ENCODE measurements at regions not wholly inside any gene's neighbourhood (a gene's known extent, or its start where the extent isn't known, plus 50 kb on each side); places are given as distances from the start of the nearest gene placed in this dataset.

DNA sequence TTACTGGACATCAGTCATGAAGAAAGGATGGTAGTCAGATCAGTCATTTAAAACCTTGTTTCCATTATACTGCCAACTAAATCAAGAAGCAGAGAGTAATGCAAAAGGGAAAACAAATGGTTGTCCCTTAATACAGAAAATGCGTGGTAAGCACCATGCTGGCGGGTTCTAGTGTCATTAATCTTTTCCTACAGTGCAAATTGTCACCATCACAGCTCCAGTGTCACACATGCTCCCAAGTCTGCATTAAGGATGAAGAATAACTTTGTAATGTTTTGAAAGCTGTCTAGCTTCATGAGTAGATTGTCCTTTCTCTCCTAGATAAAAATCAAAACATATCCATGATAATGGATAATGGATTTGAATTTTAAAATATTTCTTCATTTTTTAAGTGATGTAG lies 735.6 kb downstream of the EPHA7 start:
- no peak for DNase-seq (ENCODE audit: low read depth, low spot score)
- no peak overlapping the region for H3K4me3 ChIP-seq (ENCODE audit: control insufficient read depth in 2 of 3, extremely low read depth in 1 of 3, insufficient read depth in 2 of 3, low read depth in 1 of 3, low read length in 3 of 3)

DNA sequence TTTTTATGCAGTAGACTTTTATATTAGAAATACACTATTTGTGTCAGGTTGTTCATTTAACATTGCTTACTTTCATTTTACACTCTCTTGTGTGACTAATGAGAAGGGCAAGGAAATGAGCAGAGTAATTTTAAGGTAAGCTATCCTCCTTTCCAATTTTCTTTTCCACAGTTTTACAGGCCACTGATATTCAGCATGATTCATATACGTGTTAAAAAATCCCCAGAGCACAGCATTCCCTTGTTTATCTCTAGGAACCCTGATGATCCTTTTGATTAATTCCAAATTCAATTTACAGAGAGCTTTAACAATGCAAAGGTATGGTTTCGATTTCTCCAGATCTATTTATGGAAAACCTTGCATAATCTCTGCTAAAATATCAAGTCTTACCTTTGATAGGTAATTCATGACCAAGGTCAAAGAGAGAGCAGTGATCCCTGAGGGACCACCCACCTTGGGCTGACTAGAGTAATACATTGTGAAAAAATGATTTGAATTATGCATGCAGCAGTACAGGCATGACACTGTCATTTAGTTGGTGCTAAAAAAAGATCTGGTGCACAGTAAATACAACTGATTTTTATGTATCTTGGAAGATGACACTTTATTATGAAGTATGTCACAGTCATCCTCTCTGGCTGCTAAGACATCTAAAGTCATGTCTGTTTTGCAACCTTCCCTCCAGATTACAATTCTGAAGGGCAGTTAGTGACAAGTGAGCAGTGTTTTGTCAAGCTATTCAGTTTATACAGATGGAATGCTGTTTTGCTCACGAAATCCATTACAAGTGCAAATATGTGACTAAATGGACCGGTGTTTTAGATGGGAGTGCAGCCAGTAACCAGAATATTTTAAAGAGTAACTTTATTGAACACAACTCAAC lies 736.6 kb downstream of the EPHA7 start:
- H3K4me3 ChIP-seq (ENCODE audit: control insufficient read depth in 2 of 3, extremely low read depth in 1 of 3, insufficient read depth in 2 of 3, low read depth in 1 of 3, low read length in 3 of 3) = no peak overlapping the region
- H3K9me1 ChIP-seq (ENCODE audit: control insufficient read depth, extremely low read depth, insufficient read depth, low read length) = no peaks in the 10 kb centered on the region
- H3K27me3 ChIP-seq (ENCODE audit: control insufficient read depth, extremely low read depth, insufficient read depth, low read length) = no peaks in the 10 kb centered on the region
- no peaks in the 10 kb centered on the region for H3K36me3 ChIP-seq (ENCODE audit: control insufficient read depth in 2 of 2, extremely low read depth in 1 of 2, insufficient read depth in 2 of 2, low read length in 2 of 2)
- no peaks in the 10 kb centered on the region for H3K4me1 ChIP-seq (ENCODE audit: control insufficient read depth, extremely low read depth, insufficient read depth, low read length)
- no peak for DNase-seq (ENCODE audit: low read depth, low spot score)
- no peak overlapping the region for H2AFZ ChIP-seq (ENCODE audit: control insufficient read depth, low read length)
- dilution Hi-C loops (cut with MboI; ENCODE audit: extremely low pct_ligation_motif_present, low sequenced_read_pairs) = no loop called here
- no peak for TF ChIP-seq EZH2 (IDR thresholded peaks at IDR 0.05; ENCODE audit: low read length)
- TF ChIP-seq, protein P1, sequence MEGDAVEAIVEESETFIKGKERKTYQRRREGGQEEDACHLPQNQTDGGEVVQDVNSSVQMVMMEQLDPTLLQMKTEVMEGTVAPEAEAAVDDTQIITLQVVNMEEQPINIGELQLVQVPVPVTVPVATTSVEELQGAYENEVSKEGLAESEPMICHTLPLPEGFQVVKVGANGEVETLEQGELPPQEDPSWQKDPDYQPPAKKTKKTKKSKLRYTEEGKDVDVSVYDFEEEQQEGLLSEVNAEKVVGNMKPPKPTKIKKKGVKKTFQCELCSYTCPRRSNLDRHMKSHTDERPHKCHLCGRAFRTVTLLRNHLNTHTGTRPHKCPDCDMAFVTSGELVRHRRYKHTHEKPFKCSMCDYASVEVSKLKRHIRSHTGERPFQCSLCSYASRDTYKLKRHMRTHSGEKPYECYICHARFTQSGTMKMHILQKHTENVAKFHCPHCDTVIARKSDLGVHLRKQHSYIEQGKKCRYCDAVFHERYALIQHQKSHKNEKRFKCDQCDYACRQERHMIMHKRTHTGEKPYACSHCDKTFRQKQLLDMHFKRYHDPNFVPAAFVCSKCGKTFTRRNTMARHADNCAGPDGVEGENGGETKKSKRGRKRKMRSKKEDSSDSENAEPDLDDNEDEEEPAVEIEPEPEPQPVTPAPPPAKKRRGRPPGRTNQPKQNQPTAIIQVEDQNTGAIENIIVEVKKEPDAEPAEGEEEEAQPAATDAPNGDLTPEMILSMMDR (optimal IDR thresholded peaks at IDR 0.05 in 1 of 3, IDR thresholded peaks at IDR 0.05 in 1 of 3, conservative IDR thresholded peaks at IDR 0.05 in 1 of 3; ENCODE audit: extremely low read depth in 1 of 3, insufficient read depth in 2 of 3, low read length in 3 of 3) = no peak
- H3K9me3 ChIP-seq (ENCODE audit: control insufficient read depth, low read depth, low read length) = no peaks in the 10 kb centered on the region
- no peak for FAIRE-seq
- no peaks in the 10 kb centered on the region for H3K79me2 ChIP-seq (ENCODE audit: control insufficient read depth, insufficient read depth, low read length)
- no peak overlapping the region for H3K9ac ChIP-seq (ENCODE audit: control insufficient read depth, extremely low read depth, insufficient read depth, low read length)
- no peak overlapping the region for H3K4me2 ChIP-seq (ENCODE audit: control insufficient read depth, extremely low read depth, insufficient read depth, low read depth, low read length)
- H3K27ac ChIP-seq (ENCODE audit: control insufficient read depth, insufficient read depth, low read length) = no peak overlapping the region
- no peaks in the 10 kb centered on the region for H4K20me1 ChIP-seq (ENCODE audit: control insufficient read depth, extremely low read depth, insufficient read depth, low read length)

More for the DNA sequence above, 735.6 kb downstream of the EPHA7 start:
- FAIRE-seq = no peak
- no peaks in the 10 kb centered on the region for H3K36me3 ChIP-seq (ENCODE audit: control insufficient read depth in 2 of 2, extremely low read depth in 1 of 2, insufficient read depth in 2 of 2, low read length in 2 of 2)
- no peak overlapping the region for H3K27ac ChIP-seq (ENCODE audit: control insufficient read depth, insufficient read depth, low read length)
- TF ChIP-seq, protein P1 (optimal IDR thresholded peaks at IDR 0.05 in 1 of 3, IDR thresholded peaks at IDR 0.05 in 1 of 3, conservative IDR thresholded peaks at IDR 0.05 in 1 of 3; ENCODE audit: extremely low read depth in 1 of 3, insufficient read depth in 2 of 3, low read length in 3 of 3) = no peak
- no peak for TF ChIP-seq EZH2 (IDR thresholded peaks at IDR 0.05; ENCODE audit: low read length)
- H3K9ac ChIP-seq (ENCODE audit: control insufficient read depth, extremely low read depth, insufficient read depth, low read length) = no peak overlapping the region
- no peak overlapping the region for H3K4me2 ChIP-seq (ENCODE audit: control insufficient read depth, extremely low read depth, insufficient read depth, low read depth, low read length)
- dilution Hi-C loops (cut with MboI; ENCODE audit: extremely low pct_ligation_motif_present, low sequenced_read_pairs) = no loop called here
- no peaks in the 10 kb centered on the region for H3K27me3 ChIP-seq (ENCODE audit: control insufficient read depth, extremely low read depth, insufficient read depth, low read length)
- H3K79me2 ChIP-seq (ENCODE audit: control insufficient read depth, insufficient read depth, low read length) = no peaks in the 10 kb centered on the region
- H3K9me1 ChIP-seq (ENCODE audit: control insufficient read depth, extremely low read depth, insufficient read depth, low read length) = no peaks in the 10 kb centered on the region
- no peaks in the 10 kb centered on the region for H3K9me3 ChIP-seq (ENCODE audit: control insufficient read depth, low read depth, low read length)
- H3K4me1 ChIP-seq (ENCODE audit: control insufficient read depth, extremely low read depth, insufficient read depth, low read length) = no peaks in the 10 kb centered on the region
- H2AFZ ChIP-seq (ENCODE audit: control insufficient read depth, low read length) = no peak overlapping the region
- no peaks in the 10 kb centered on the region for H4K20me1 ChIP-seq (ENCODE audit: control insufficient read depth, extremely low read depth, insufficient read depth, low read length)

Data from keratinocyte (primary cell).